SK-N-SH treated with all-trans-retinoic acid at 6 μM for 48 hours (cell line): ENCODE measurements at regions not wholly inside any gene's neighbourhood (a gene's known extent, or its start where the extent isn't known, plus 50 kb on each side); places are given as distances from the start of the nearest gene placed in this dataset.

Source experiments
- ATAC-seq: fragments of 200-7000 bp; cut with Tn5 transposase; 3 replicates; pipeline ENCODE4 v1.9.1; 2020; ENCODE audit warnings: mild to moderate bottlenecking, moderate library complexity
- ARNTL ChIP-seq: fragments of 450-650 bp; formaldehyde crosslinking; IDR thresholded peaks from 2 replicates; pipeline ENCODE4 v1.5.0; 2020; ENCODE audit warnings: low read depth, mild to moderate bottlenecking, moderate library complexity, borderline replicate concordance
- CSDC2 ChIP-seq: fragments of 250-450 bp; sonication (Bioruptor Pico); IDR thresholded peaks from 2 replicates; pipeline ENCODE4 v1.5.0; 2020; ENCODE audit warnings: mild to moderate bottlenecking, moderate library complexity
- ESRRG ChIP-seq: fragments of 250-450 bp; sonication (Bioruptor Pico); IDR thresholded peaks from 2 replicates; pipeline ENCODE4 v1.6.1; 2021; ENCODE audit warnings: mild to moderate bottlenecking
- GLIS3 ChIP-seq: fragments of 250-450 bp; sonication (Bioruptor Pico); IDR thresholded peaks from 2 replicates; pipeline ENCODE4 v1.5.0; 2020; ENCODE audit warnings: mild to moderate bottlenecking, moderate library complexity
- ISL1 ChIP-seq: fragments of 250-450 bp; sonication (Bioruptor Pico); IDR thresholded peaks from 2 replicates; pipeline ENCODE4 v2.1.2; 2022; ENCODE audit warnings: mild to moderate bottlenecking, moderate library complexity
- OSR1 ChIP-seq: fragments of 250-450 bp; sonication (Bioruptor Pico); IDR thresholded peaks from 2 replicates; pipeline ENCODE4 v1.8.0; 2022; ENCODE audit warnings: moderate library complexity, mild to moderate bottlenecking, inconsistent platforms
- POU6F1 ChIP-seq: fragments of 250-450 bp; sonication (Bioruptor Pico); IDR thresholded peaks from 2 replicates; pipeline ENCODE4 v1.8.0; 2021; ENCODE audit warnings: low read depth, mild to moderate bottlenecking, moderate library complexity, borderline replicate concordance
- PPARA ChIP-seq: fragments of 250-450 bp; sonication (Bioruptor Pico); IDR thresholded peaks from 2 replicates; pipeline ENCODE4 v1.5.0; 2020; ENCODE audit warnings: mild to moderate bottlenecking, borderline replicate concordance
- RARB ChIP-seq: fragments of 250-450 bp; sonication (Bioruptor Pico); IDR thresholded peaks from 2 replicates; pipeline ENCODE4 v1.8.0; 2021; ENCODE audit warnings: mild to moderate bottlenecking, moderate library complexity
- SNAI2 ChIP-seq: fragments of 250-450 bp; sonication (Bioruptor Pico); IDR thresholded peaks from 2 replicates; pipeline ENCODE4 v1.5.0; 2020; ENCODE audit warnings: mild to moderate bottlenecking, moderate library complexity
- TCF4 ChIP-seq: fragments of 250-450 bp; sonication (Bioruptor Pico); IDR thresholded peaks from 2 replicates; pipeline ENCODE4 v1.8.0; 2021; ENCODE audit warnings: mild to moderate bottlenecking, moderate library complexity, borderline replicate concordance
- TOX ChIP-seq: fragments of 250-450 bp; sonication (Bioruptor Pico); IDR thresholded peaks from 2 replicates; pipeline ENCODE4 v1.8.0; 2021; ENCODE audit warnings: mild to moderate bottlenecking, moderate library complexity, borderline replicate concordance
- ZC3H10 ChIP-seq: fragments of 250-450 bp; sonication (Bioruptor Pico); IDR thresholded peaks from 2 replicates; pipeline ENCODE4 v1.5.1; 2021; ENCODE audit warnings: mild to moderate bottlenecking, moderate library complexity
- ZFP3 ChIP-seq: fragments of 250-450 bp; sonication (Bioruptor Pico); IDR thresholded peaks from 2 replicates; pipeline ENCODE4 v1.5.0; 2020; ENCODE audit warnings: mild to moderate bottlenecking, moderate library complexity
- ZFP30 ChIP-seq: fragments of 450-650 bp; formaldehyde crosslinking; IDR thresholded peaks from 2 replicates; pipeline ENCODE4 v1.5.0; 2022; ENCODE audit warnings: mild to moderate bottlenecking, moderate library complexity
- ZNF565 ChIP-seq: fragments of 450-650 bp; formaldehyde crosslinking; conservative IDR thresholded peaks from 2 replicates; pipeline ENCODE4 v1.5.0; 2020; ENCODE audit warnings: low read depth, mild to moderate bottlenecking, moderate library complexity
- ZNF70 ChIP-seq: fragments of 450-650 bp; formaldehyde crosslinking; IDR thresholded peaks from 2 replicates; pipeline ENCODE4 v1.5.0; 2020; ENCODE audit warnings: mild to moderate bottlenecking, moderate library complexity
- ZNF8 ChIP-seq: fragments of 450-650 bp; formaldehyde crosslinking; IDR thresholded peaks from 2 replicates; pipeline ENCODE4 v1.5.0; 2020; ENCODE audit warnings: mild to moderate bottlenecking, moderate library complexity
- TF ChIP-seq, protein P1 (sequence below): fragments of 250-450 bp; sonication (Bioruptor Pico); IDR thresholded peaks from 2 replicates; pipeline ENCODE4 v1.5.1; 2021; ENCODE audit warnings: mild to moderate bottlenecking, moderate library complexity
- TF ChIP-seq, protein P2 (sequence below): fragments of 250-450 bp; sonication (Bioruptor Pico); IDR thresholded peaks from 2 replicates; pipeline ENCODE4 v1.5.0; 2020; ENCODE audit warnings: mild to moderate bottlenecking, moderate library complexity
- TF ChIP-seq, protein P3 (sequence below): fragments of 250-450 bp; sonication (Bioruptor Pico); IDR thresholded peaks from 2 replicates; pipeline ENCODE4 v1.8.0; 2020; ENCODE audit warnings: mild to moderate bottlenecking, moderate library complexity, borderline replicate concordance
- TF ChIP-seq, protein P4 (sequence below): fragments of 250-450 bp; sonication (Bioruptor Pico); IDR thresholded peaks from 2 replicates; pipeline ENCODE4 v1.5.1; 2020; ENCODE audit warnings: low read depth, mild to moderate bottlenecking, moderate library complexity

DNA sequence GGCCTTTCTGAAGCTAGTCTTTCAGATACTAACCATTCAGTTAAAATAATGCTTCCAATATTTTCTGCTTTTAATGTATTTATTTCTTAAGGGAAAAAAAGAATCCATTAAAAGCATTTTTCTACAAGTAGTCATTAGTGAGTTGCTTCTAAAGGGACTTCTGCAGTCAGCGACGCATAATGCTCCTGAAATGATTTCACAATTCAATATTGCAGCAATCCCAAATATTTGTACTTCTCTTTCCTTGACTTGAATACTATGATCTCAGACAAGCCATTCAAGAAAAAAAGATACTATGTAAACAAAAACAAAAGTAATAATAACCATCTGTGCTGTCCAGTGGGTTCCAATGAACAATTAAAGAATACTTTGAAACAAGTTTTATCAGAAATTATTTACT, 681.0 kb downstream of the DIPK2A start:
- TF ChIP-seq GLIS3 (CRISPR knock-in tag) = no peak
- no peak for TF ChIP-seq TOX (CRISPR knock-in tag)
- TF ChIP-seq ISL1 (CRISPR knock-in tag) = no peak
- no peak for TF ChIP-seq POU6F1 (CRISPR knock-in tag)
- TF ChIP-seq, protein P1, sequence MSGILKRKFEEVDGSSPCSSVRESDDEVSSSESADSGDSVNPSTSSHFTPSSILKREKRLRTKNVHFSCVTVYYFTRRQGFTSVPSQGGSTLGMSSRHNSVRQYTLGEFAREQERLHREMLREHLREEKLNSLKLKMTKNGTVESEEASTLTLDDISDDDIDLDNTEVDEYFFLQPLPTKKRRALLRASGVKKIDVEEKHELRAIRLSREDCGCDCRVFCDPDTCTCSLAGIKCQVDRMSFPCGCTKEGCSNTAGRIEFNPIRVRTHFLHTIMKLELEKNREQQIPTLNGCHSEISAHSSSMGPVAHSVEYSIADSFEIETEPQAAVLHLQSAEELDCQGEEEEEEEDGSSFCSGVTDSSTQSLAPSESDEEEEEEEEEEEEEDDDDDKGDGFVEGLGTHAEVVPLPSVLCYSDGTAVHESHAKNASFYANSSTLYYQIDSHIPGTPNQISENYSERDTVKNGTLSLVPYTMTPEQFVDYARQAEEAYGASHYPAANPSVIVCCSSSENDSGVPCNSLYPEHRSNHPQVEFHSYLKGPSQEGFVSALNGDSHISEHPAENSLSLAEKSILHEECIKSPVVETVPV = no peak
- no peak for TF ChIP-seq PPARA (CRISPR knock-in tag)
- no peak for TF ChIP-seq ZNF565
- TF ChIP-seq, protein P2, sequence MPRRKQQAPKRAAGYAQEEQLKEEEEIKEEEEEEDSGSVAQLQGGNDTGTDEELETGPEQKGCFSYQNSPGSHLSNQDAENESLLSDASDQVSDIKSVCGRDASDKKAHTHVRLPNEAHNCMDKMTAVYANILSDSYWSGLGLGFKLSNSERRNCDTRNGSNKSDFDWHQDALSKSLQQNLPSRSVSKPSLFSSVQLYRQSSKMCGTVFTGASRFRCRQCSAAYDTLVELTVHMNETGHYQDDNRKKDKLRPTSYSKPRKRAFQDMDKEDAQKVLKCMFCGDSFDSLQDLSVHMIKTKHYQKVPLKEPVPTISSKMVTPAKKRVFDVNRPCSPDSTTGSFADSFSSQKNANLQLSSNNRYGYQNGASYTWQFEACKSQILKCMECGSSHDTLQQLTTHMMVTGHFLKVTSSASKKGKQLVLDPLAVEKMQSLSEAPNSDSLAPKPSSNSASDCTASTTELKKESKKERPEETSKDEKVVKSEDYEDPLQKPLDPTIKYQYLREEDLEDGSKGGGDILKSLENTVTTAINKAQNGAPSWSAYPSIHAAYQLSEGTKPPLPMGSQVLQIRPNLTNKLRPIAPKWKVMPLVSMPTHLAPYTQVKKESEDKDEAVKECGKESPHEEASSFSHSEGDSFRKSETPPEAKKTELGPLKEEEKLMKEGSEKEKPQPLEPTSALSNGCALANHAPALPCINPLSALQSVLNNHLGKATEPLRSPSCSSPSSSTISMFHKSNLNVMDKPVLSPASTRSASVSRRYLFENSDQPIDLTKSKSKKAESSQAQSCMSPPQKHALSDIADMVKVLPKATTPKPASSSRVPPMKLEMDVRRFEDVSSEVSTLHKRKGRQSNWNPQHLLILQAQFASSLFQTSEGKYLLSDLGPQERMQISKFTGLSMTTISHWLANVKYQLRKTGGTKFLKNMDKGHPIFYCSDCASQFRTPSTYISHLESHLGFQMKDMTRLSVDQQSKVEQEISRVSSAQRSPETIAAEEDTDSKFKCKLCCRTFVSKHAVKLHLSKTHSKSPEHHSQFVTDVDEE (CRISPR knock-in tag) = no peak
- TF ChIP-seq ZNF70 = no peak
- TF ChIP-seq CSDC2 (CRISPR knock-in tag) = no peak
- no peak for TF ChIP-seq ZNF8
- TF ChIP-seq, protein P3, sequence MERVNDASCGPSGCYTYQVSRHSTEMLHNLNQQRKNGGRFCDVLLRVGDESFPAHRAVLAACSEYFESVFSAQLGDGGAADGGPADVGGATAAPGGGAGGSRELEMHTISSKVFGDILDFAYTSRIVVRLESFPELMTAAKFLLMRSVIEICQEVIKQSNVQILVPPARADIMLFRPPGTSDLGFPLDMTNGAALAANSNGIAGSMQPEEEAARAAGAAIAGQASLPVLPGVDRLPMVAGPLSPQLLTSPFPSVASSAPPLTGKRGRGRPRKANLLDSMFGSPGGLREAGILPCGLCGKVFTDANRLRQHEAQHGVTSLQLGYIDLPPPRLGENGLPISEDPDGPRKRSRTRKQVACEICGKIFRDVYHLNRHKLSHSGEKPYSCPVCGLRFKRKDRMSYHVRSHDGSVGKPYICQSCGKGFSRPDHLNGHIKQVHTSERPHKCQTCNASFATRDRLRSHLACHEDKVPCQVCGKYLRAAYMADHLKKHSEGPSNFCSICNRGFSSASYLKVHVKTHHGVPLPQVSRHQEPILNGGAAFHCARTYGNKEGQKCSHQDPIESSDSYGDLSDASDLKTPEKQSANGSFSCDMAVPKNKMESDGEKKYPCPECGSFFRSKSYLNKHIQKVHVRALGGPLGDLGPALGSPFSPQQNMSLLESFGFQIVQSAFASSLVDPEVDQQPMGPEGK = no peak
- TF ChIP-seq SNAI2 (CRISPR knock-in tag) = no peak
- no peak for TF ChIP-seq ESRRG
- no peak for TF ChIP-seq TCF4
- no peak for TF ChIP-seq ZFP30 (CRISPR knock-in tag)
- no peak for TF ChIP-seq ZC3H10 (CRISPR knock-in tag)
- TF ChIP-seq ARNTL (CRISPR knock-in tag) = no peak
- no peak for ATAC-seq

DNA sequence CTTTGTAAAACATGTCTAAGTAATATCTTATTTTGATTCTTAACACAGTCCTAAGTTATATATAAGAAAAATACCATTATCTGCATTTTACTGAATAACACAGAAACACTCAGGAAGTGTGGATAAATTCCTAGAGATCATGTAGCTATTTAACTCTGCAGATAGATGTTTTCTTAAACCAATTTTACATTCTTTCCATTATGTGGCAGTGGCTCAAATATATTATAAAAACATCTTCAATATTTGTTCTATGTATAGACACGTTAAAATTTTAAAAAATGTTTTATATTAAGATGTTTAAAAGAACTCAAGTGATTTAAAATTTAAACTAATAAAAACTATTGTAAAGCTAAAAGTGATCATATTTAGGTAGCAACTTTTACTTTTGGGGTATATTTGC, 683.8 kb downstream of the DIPK2A start:
- no peak for ATAC-seq
- TF ChIP-seq RARB (CRISPR knock-in tag) (no peak), ZNF565 (no peak), POU6F1 (CRISPR knock-in tag) (no peak), OSR1 (CRISPR knock-in tag) (no peak), ARNTL (CRISPR knock-in tag) (no peak), ZNF70 (no peak), TOX (CRISPR knock-in tag) (no peak), CSDC2 (CRISPR knock-in tag) (no peak), ZNF8 (no peak), ISL1 (CRISPR knock-in tag) (no peak), ZFP30 (CRISPR knock-in tag) (no peak), ZFP3 (CRISPR knock-in tag) (no peak), ZC3H10 (CRISPR knock-in tag) (no peak), GLIS3 (CRISPR knock-in tag) (no peak)
- TF ChIP-seq, protein P3 = no peak
- TF ChIP-seq, protein P4, sequence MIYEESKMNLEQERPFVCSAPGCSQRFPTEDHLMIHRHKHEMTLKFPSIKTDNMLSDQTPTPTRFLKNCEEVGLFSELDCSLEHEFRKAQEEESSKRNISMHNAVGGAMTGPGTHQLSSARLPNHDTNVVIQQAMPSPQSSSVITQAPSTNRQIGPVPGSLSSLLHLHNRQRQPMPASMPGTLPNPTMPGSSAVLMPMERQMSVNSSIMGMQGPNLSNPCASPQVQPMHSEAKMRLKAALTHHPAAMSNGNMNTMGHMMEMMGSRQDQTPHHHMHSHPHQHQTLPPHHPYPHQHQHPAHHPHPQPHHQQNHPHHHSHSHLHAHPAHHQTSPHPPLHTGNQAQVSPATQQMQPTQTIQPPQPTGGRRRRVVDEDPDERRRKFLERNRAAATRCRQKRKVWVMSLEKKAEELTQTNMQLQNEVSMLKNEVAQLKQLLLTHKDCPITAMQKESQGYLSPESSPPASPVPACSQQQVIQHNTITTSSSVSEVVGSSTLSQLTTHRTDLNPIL (CRISPR knock-in tag) = no peak
- TF ChIP-seq, protein P1 = no peak
